Neural progenitor cell (in vitro differentiated cells): ENCODE measurements at regions not wholly inside any gene's neighbourhood (a gene's known extent, or its start where the extent isn't known, plus 50 kb on each side); places are given as distances from the start of the nearest gene placed in this dataset.
"Not testable (repeated sequence)": the region's sequence is repeated elsewhere in the genome, so short reads cannot be mapped to it uniquely, and the experiment has no call there.

Source experiments
- CTCF ChIP-seq: fragments of 200-600 bp; sonication (generic); IDR thresholded peaks from 2 replicates; pipeline ENCODE4 v1.5.1; 2017; ENCODE audit warnings: antibody characterized with exemption, mild to moderate bottlenecking
- EZH2phosphoT487 ChIP-seq: fragments of 200-600 bp; sonication (generic); IDR thresholded peaks from 2 replicates; pipeline ENCODE4 v1.6.1; 2017; ENCODE audit warnings: antibody characterized with exemption

- not testable (repeated sequence) for TF ChIP-seq CTCF, EZH2phosphoT487
These were observed 334.4 kb upstream of the CLINT1 start for GRCh38 chr5:158193395-158193794.
